ENCODE measurements at regions not wholly inside any gene's neighbourhood (a gene's known extent, or its start where the extent isn't known, plus 50 kb on each side); places are given as distances from the start of the nearest gene placed in this dataset.

GRCh38 chr20:47982574-47983360 lies 197.5 kb upstream of the SULF2 start:
- TF ChIP-seq POLR2A (IDR thresholded peaks at IDR 0.05; ENCODE audit: low read depth, low read length) = no peak
- no peak for TF ChIP-seq CTCF (IDR thresholded peaks at IDR 0.05 in 2 of 3, conservative IDR thresholded peaks at IDR 0.05 in 1 of 3; ENCODE audit: control insufficient read depth in 2 of 3, extremely low read depth in 1 of 3, insufficient read depth in 1 of 3, low read depth in 3 of 3, low read length in 3 of 3)
- TF ChIP-seq, protein P1, sequence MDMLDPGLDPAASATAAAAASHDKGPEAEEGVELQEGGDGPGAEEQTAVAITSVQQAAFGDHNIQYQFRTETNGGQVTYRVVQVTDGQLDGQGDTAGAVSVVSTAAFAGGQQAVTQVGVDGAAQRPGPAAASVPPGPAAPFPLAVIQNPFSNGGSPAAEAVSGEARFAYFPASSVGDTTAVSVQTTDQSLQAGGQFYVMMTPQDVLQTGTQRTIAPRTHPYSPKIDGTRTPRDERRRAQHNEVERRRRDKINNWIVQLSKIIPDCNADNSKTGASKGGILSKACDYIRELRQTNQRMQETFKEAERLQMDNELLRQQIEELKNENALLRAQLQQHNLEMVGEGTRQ (IDR thresholded peaks at IDR 0.05; ENCODE audit: borderline replicate concordance, low read depth, low read length) = no peak; the same call in 1 of the 2 replicates
- no peak for TF ChIP-seq STAT3 (IDR thresholded peaks at IDR 0.05; ENCODE audit: low read depth, low read length)
